ENCODE measurements at regions not wholly inside any gene's neighbourhood (a gene's known extent, or its start where the extent isn't known, plus 50 kb on each side); places are given as distances from the start of the nearest gene placed in this dataset.

DNA sequence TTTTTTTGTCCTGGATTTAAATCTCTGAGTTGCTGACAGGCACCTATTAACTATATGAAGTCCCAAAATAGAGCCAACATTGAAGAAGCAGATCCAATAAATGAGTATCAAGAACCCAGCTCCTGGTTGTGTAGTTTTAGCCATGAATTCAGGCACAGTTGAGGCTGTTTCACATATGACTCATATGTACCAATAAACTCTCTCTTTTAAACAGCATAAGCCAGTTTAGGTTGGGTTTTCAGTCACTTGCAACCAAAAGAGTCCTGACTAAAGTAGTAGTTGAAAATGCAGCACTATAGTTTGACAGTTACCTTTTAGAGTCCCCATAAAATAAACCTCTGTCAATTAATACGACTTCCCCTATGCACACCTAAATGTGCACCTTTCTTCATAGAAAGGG, 389.9 kb downstream of the RPS29 start:
- WGBS (ENCODE audit: insufficient coverage): no CpG with 5 or more reads among the region's 1 CpG
- no peak overlapping the region for H3K27ac ChIP-seq (ENCODE audit: low read depth in 1 of 2, low read length in 2 of 2)
- intact Hi-C loops (cut with micrococcal nuclease): no loop called here
- no peaks in the 10 kb centered on the region for H3K4me1 Mint-ChIP-seq
- no peak overlapping the region for H3K9ac ChIP-seq (ENCODE audit: insufficient read depth, low read length, poor library complexity, severe bottlenecking)
- no peak for TF ChIP-seq CTCF (IDR thresholded peaks at IDR 0.05)
- H3K4me3 ChIP-seq (replicated peaks in 1 of 3; ENCODE audit: low read depth in 2 of 3, low read length in 3 of 3): no peak overlapping the region
- peaks cover 0 to 3% (median 0%) of the 10 kb centered on the region in 7 donors for H3K9me3 Mint-ChIP-seq
- DNase-seq: no peak
- no peak overlapping the region for H2AFZ ChIP-seq (ENCODE audit: insufficient read depth, low read depth, low read length, poor library complexity, severe bottlenecking)
- no peaks in the 10 kb centered on the region for H3K9me3 ChIP-seq (replicated peaks in 1 of 2; ENCODE audit: control insufficient read depth in 1 of 2, insufficient read depth in 1 of 2, low read length in 2 of 2)
- H3K27me3 ChIP-seq (ENCODE audit: control insufficient read depth in 2 of 2, insufficient read depth in 2 of 2, low read length in 2 of 2): no peaks in the 10 kb centered on the region
- H3K27ac Mint-ChIP-seq: no peak overlapping the region
- H3K36me3 Mint-ChIP-seq: no peaks in the 10 kb centered on the region
- no peaks in the 10 kb centered on the region for H3K27me3 Mint-ChIP-seq (ENCODE audit: low read depth in 3 of 3)
- no peaks in the 10 kb centered on the region for H3K79me2 ChIP-seq (ENCODE audit: insufficient read depth, low read length)
- H3K4me3 Mint-ChIP-seq: no peak overlapping the region
- no peaks in the 10 kb centered on the region for H3K4me1 ChIP-seq (ENCODE audit: control insufficient read depth in 1 of 2, insufficient read depth in 2 of 2, low read length in 2 of 2)
- no peak overlapping the region for H3K4me2 ChIP-seq (replicated peaks; ENCODE audit: extremely low read depth, low read length, poor library complexity, severe bottlenecking)
- no peaks in the 10 kb centered on the region for H4K20me1 ChIP-seq (ENCODE audit: insufficient read depth, low read length)
- no peaks in the 10 kb centered on the region for H3K36me3 ChIP-seq (replicated peaks in 1 of 2; ENCODE audit: control insufficient read depth in 1 of 2, insufficient read depth in 2 of 2, low read length in 2 of 2)

GRCh38 chr14:49194067-49194466, 392.1 kb downstream of the RPS29 start:
- H3K9me3 ChIP-seq (replicated peaks in 1 of 2; ENCODE audit: control insufficient read depth in 1 of 2, insufficient read depth in 1 of 2, low read length in 2 of 2): no peaks in the 10 kb centered on the region
- DNase-seq: no peak
- H3K4me3 ChIP-seq (replicated peaks in 1 of 3; ENCODE audit: low read depth in 2 of 3, low read length in 3 of 3): no peak overlapping the region
- H3K9ac ChIP-seq (ENCODE audit: insufficient read depth, low read length, poor library complexity, severe bottlenecking): no peak overlapping the region
- H3K36me3 Mint-ChIP-seq: no peaks in the 10 kb centered on the region
- TF ChIP-seq CTCF (IDR thresholded peaks at IDR 0.05): no peak
- intact Hi-C loops (cut with micrococcal nuclease): no loop called here
- no peak overlapping the region for H2AFZ ChIP-seq (ENCODE audit: insufficient read depth, low read depth, low read length, poor library complexity, severe bottlenecking)
- no peaks in the 10 kb centered on the region for H3K4me1 ChIP-seq (ENCODE audit: control insufficient read depth in 1 of 2, insufficient read depth in 2 of 2, low read length in 2 of 2)
- no peak overlapping the region for H3K4me2 ChIP-seq (replicated peaks; ENCODE audit: extremely low read depth, low read length, poor library complexity, severe bottlenecking)
- H3K27me3 ChIP-seq (ENCODE audit: control insufficient read depth in 2 of 2, insufficient read depth in 2 of 2, low read length in 2 of 2): no peaks in the 10 kb centered on the region
- 70% methylated on average over 1 of the region's 2 CpGs for WGBS (ENCODE audit: insufficient coverage)
- H3K36me3 ChIP-seq (replicated peaks in 1 of 2; ENCODE audit: control insufficient read depth in 1 of 2, insufficient read depth in 2 of 2, low read length in 2 of 2): no peaks in the 10 kb centered on the region
- H3K9me3 Mint-ChIP-seq: peaks cover 0 to 3% (median 0%) of the 10 kb centered on the region in 7 donors
- H3K27me3 Mint-ChIP-seq (ENCODE audit: low read depth in 3 of 3): no peaks in the 10 kb centered on the region
- no peaks in the 10 kb centered on the region for H3K79me2 ChIP-seq (ENCODE audit: insufficient read depth, low read length)
- H3K4me1 Mint-ChIP-seq: no peaks in the 10 kb centered on the region
- H3K4me3 Mint-ChIP-seq: no peak overlapping the region
- H3K27ac ChIP-seq (ENCODE audit: low read depth in 1 of 2, low read length in 2 of 2): no peak overlapping the region
- H3K27ac Mint-ChIP-seq: no peak overlapping the region
- H4K20me1 ChIP-seq (ENCODE audit: insufficient read depth, low read length): no peaks in the 10 kb centered on the region
